BJ (cell line): ENCODE measurements at regions not wholly inside any gene's neighbourhood (a gene's known extent, or its start where the extent isn't known, plus 50 kb on each side); places are given as distances from the start of the nearest gene placed in this dataset.

Source experiments
- CTCF ChIA-PET: fragments of 350-600 bp; formaldehyde crosslinking; extraction: SDS; loops from one replicate; lab custom pipeline; 2021; ENCODE audit warnings: antibody characterized with exemption, inconsistent platforms; lab: Yijun Ruan, JAX
- POLR2A ChIA-PET: fragments of 300-600 bp; sonication (Branson Sonifier 250); formaldehyde crosslinking; extraction: SDS; loops from one replicate; lab custom pipeline; 2021; ENCODE audit warnings: antibody characterized with exemption; lab: Charles Lee
- DNase-seq: peaks from one replicate; pipeline ENCODE4 v3.0.0-alpha.2; 2011; ENCODE audit warnings: low read depth
- H3K27me3 ChIP-seq: 2 replicates; pipeline ENCODE4 v1.6.0; 2011; ENCODE audit warnings: low read length; ENCODE audit not compliant: control insufficient read depth, insufficient read depth
- H3K36me3 ChIP-seq: 2 replicates; pipeline ENCODE4 v1.5.1; 2011; ENCODE audit warnings: low read length; ENCODE audit not compliant: control insufficient read depth, insufficient read depth
- H3K4me3 ChIP-seq: 2 replicates; pipeline ENCODE4 v1.5.1; 2011; ENCODE audit warnings: low read depth, mild to moderate bottlenecking, control low read depth, low read length
- TF ChIP-seq, protein P1 (sequence below): IDR thresholded peaks from 2 replicates; pipeline ENCODE4 v1.5.1; 2011; ENCODE audit warnings: low read depth, mild to moderate bottlenecking, control low read depth, inconsistent platforms, low read length, moderate library complexity; ENCODE audit not compliant: insufficient read depth

DNA sequence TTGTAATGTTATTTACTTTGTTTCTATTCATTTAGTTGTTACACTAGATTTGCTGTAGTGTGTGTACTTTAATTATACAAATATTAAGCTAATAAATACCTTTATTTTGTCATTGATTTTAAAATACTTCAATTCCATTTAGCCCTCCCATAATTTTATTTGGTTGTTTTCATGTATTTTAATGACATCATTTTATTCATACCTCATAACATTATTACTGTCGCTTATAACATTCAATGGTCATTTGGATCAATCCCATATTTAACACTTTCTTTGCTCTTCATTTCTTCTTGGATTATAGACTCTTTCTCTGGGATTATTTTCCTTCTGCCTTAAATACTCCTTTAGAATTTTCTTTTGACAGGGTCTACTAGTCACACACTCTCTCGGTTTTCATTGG is 86.6 kb upstream of the CAND1 start:
- no peak for DNase-seq
- CTCF ChIA-PET: no interaction called here
- POLR2A ChIA-PET: no interaction called here
- Histone ChIP-seq H3K36me3 (no peaks in the 10 kb centered on the region), H3K27me3 (no peaks in the 10 kb centered on the region), H3K4me3 (no peak overlapping the region)
- TF ChIP-seq, protein P1, sequence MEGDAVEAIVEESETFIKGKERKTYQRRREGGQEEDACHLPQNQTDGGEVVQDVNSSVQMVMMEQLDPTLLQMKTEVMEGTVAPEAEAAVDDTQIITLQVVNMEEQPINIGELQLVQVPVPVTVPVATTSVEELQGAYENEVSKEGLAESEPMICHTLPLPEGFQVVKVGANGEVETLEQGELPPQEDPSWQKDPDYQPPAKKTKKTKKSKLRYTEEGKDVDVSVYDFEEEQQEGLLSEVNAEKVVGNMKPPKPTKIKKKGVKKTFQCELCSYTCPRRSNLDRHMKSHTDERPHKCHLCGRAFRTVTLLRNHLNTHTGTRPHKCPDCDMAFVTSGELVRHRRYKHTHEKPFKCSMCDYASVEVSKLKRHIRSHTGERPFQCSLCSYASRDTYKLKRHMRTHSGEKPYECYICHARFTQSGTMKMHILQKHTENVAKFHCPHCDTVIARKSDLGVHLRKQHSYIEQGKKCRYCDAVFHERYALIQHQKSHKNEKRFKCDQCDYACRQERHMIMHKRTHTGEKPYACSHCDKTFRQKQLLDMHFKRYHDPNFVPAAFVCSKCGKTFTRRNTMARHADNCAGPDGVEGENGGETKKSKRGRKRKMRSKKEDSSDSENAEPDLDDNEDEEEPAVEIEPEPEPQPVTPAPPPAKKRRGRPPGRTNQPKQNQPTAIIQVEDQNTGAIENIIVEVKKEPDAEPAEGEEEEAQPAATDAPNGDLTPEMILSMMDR: no peak

DNA sequence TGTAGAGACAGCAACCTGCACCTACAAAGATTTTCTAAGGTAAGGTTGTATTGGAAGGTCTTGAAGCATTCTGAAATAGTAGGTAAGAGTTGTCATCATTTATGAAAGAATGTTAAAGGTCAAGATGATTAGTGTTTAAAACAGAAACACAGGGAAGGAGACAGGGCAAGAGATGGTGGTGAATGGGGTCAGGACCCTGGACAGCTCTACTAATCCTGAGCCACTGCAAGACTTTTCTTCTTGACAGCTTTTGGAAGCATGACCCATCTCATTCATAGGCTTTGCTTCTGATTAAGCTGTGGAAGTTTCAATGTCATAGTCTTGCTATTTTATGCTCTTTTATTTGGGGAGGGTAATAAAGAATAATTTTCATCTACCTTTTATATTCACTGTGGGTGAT is 75.5 kb upstream of the CAND1 start:
- CTCF ChIA-PET: no interaction called here
- Histone ChIP-seq H3K36me3 (no peaks in the 10 kb centered on the region), H3K4me3 (no peak overlapping the region), H3K27me3 (no peaks in the 10 kb centered on the region)
- TF ChIP-seq, protein P1: no peak
- DNase-seq: no peak
- POLR2A ChIA-PET: no interaction called here

- Histone ChIP-seq H3K27me3 (no peaks in the 10 kb centered on the region), H3K4me3 (no peak overlapping the region), H3K36me3 (no peaks in the 10 kb centered on the region)
- TF ChIP-seq, protein P1: no peak
- CTCF ChIA-PET: interaction anchor here (0.5 to 1.1 kb wide), 2 partner anchors 9 to 19 kb away, joined by 3 to 4 read pairs; no protein-coding TSS in a partner anchor
- POLR2A ChIA-PET: no interaction called here
- DNase-seq: no peak
Measured at GRCh38 chr12:67200386-67200785, 68.8 kb upstream of the CAND1 start.

DNA sequence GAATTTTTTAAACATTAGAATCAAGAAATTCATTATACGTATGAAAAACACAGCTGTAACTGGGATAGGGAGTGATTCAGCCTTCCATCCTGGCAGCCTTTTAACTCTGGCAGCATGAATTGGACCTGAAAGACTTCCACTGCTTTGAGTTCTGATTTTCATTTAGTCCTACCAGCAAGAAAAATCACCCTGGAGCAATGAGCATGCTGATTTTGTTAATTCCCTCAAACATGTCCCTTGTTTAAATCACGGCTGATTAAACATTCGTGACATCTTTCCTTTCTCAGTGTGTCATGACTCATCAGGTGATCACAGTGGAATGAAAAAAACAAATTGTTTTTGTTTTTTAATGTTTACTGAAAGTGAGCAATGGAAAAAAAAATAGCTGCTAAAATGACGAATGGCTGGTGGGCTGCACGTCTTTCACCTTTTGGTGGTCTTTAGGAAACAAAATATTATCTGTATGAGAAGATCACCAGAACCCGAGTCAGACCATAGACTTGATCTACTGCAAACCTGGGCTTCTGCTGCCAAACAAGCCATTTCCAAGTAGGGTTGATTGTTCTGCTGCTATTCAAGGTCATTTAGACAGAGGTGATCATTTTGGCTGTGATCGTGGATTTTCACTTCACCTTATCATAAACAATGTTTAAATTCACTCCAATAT is 67.0 kb upstream of the CAND1 start:
- Histone ChIP-seq H3K4me3 (no peak overlapping the region), H3K36me3 (no peaks in the 10 kb centered on the region), H3K27me3 (no peaks in the 10 kb centered on the region)
- DNase-seq: no peak
- POLR2A ChIA-PET: no interaction called here
- CTCF ChIA-PET: no interaction called here
- TF ChIP-seq, protein P1: no peak

- POLR2A ChIA-PET: no interaction called here
- TF ChIP-seq, protein P1: no peak
- DNase-seq: no peak
- Histone ChIP-seq H3K4me3 (no peak overlapping the region), H3K36me3 (no peaks in the 10 kb centered on the region), H3K27me3 (no peaks in the 10 kb centered on the region)
- CTCF ChIA-PET: no interaction called here
Measured at GRCh38 chr12:67202678-67203012, 66.5 kb upstream of the CAND1 start.
